OCI-M2 (cell line): ENCODE measurements at regions not wholly inside any gene's neighbourhood (a gene's known extent, or its start where the extent isn't known, plus 50 kb on each side); places are given as distances from the start of the nearest gene placed in this dataset.
"Not testable (repeated sequence)": the region's sequence is repeated elsewhere in the genome, so short reads cannot be mapped to it uniquely, and the experiment has no call there.

ENCODE experiments used
- DNase-seq: peaks from one replicate; lab custom pipeline; 2025; ENCODE audit not compliant: unreplicated experiment; lab: John Stamatoyannopoulos, UW

DNA sequence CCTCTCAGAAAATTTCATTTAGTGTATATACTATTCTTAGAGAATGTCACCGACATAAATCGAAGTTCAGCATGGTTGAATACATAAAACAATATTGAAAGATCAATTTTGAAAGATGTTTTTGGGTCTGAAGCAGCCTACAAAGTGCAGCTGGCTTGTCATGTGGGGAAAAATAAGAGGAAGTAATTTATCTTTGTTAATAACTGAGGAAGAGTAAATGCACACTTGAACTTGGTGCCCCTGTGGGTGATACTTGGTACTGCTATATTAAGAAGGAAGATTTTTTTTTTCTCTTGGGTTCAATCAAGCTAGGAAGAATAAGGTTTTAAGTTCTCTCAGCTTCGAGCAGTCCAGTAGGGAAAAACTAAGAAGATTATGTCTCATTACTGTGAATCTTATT is 661.3 kb downstream of the RPL10L start:
- no peak for DNase-seq

DNA sequence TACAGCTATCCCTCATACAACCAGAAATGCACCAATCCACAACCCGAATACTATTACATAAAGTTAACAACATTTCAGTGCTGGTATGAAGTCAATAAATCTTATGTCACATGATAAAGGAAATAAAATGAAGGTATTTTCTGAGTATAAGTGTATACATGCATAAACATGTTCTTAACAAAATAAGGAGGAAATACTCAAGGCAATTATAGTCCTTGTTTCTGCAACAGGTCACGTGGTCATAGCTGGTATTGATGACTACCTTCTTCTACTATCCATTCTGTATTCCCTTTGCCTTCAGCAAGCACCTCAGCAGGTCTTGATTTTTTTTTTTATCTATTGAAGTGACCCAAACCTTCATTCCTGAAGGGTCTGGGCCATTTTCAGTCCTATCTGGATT is 675.6 kb downstream of the RPL10L start:
- no peak for DNase-seq

DNA sequence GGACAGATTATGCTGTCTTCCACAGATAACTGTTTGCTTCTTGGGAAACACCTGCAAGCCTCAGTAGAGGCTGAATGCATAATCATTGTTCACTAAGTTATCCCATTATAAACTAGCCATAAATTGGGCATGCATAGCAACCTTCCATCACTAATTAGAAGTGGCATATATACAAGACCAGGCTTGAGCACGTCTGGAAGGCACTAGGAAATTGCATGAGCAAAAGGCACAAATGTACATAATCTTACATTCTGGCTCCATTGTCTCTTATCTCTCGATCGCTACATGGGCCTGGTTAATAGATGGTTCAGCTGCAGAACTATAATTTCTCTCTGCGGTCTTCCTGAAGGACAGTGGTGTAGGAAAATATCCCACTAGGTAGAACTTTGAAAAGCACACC is 679.2 kb downstream of the RPL10L start:
- no peak for DNase-seq

DNA sequence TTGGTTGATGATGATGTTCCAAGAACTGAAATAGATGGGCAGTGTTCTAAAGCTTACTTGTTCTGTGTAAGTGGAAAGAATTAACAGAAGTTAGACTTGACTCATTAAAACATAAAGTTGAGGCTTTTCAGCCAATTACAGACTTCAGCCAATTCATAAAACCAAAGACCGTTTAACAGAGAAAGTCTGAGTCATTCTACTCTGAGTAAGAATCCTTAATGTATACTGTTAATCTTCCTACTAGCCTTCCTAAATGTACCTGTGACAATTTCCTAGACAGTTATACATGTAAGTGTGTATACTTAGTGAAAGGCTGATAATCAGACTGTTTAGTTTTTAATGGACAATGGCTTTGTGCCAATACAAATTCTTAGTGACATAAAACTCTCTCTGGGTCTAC is 681.0 kb downstream of the RPL10L start:
- DNase-seq = no peak

DNA sequence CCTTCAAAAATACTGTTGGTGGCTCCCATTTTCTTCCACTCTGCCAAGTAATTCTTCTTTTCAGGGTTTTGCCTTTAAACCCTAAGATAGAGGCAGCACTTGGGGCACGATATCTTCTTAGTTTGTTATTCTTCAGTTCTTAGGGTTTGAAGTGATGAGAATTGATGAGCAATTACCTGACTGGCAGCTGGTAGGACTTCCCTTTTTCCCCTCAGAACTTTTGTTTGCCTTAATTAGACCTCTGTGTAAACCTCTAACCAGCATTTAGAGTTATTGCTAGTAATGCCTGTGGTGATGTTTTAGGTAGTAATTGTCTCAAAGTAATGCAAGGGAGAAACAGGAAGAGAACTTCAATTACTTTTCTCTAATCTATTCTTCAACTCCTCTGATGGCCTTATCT is 683.5 kb downstream of the RPL10L start:
- no peak for DNase-seq

DNA sequence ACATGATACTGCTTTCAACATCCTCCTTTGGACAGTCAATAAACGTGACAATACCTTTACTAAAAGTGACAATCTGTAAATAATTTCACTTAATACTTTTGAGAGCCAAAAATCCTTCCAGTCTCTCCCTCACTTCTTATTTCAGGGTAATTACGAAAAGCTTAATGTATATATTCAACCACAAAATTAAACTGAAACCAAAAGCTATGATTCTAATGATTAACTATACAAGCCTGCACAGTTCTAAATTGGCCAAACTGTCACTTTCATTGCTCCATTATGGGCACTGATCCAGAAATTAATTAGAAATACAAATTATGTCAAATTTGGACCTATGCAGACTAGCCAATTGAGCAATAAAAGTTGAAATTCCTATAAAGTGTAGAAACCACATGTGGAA is 696.5 kb upstream of the MIS18BP1 start:
- DNase-seq = no peak

DNA sequence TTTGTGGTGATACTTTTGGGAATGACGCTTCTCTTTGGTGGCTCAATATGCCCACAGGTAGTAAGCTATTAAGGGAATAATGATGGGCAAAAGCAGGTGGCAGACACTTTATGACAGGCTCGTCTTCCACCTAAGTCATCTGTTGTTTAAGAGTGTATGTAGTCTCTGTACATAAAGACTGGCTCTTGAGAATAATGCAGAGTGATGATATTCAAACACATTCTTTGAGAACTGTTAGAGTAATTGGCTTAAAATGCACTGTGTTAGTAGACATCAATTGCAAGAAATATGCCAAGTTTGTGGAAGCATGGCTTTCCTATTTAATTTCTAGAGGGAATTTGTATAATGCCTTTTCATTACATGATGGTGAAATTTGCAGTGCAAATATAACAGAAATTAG is 694.8 kb upstream of the MIS18BP1 start:
- DNase-seq = no peak

DNA sequence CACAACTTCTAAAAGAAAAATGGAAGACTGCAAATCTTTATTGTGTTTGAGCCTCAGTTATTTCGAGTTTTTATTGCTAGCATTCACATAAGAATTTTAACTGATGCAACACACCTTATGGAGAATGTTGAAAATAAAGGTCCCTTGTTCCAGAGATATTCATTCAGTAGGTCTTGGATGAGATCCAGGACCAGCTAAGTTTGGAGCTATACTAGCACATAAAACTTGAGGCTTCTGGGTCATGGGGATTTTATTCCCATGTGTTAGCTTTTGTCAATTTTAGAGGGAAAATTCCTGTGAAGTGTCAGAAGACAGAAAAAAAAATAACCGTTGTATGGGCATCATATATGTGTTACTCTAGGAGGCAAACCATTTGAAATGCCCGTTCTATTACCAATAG is 693.2 kb upstream of the MIS18BP1 start:
- DNase-seq = no peak

DNA sequence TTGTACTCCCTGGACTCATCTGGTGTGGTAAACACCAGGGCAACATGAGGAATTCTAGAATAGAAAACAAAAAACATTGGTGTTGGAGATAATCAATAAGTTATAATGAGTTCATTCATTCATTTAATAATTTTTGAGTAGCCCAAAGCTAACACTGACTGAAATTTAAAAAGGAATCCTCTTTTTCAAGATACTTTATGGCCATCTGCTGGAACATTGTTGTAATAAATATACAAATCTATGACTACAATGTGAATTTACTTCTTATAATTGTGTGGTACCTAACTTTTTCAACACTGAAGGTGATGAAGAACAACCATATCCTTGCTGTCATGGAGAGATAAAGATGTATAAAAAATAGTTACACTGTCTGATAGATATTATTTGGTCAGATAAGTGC is 687.3 kb upstream of the MIS18BP1 start:
- no peak for DNase-seq

DNA sequence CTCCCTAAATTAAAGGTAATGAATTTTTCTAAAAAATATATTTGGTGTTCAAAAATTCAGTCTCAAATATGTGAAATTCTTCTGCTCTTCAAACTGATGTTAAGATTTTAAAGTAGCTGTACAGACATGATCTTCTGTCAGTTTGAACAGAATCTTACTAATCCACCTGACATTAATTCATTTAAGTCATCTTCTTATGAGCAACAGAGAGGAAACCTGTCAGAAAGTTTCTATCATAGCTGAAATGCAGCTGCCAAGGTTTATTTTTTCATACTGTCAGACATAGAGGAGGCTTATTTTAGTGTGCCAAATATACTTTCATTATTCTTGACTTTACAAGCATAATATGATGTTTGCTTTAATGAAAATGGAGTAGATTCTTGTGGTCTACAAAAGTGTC is 686.6 kb upstream of the MIS18BP1 start:
- DNase-seq = no peak

DNA sequence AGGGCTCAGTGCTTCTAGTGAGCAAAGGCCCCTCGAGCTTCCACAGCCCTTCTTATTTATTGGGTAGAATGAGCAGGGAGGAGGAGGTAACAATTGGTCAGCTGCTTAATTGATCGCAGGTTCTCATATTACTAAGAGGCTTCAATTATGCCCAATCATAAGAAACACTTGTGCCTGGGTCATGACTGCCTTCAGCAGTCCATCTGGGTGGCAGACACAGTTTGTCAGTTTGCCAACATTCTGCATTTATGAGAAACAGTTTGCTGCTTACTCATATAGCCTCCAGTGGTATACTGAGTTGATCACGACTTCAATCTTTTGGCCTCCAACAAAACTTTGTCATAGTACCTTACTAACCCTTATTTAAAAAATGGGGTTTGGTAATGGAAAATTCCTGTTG is 667.0 kb upstream of the MIS18BP1 start:
- DNase-seq = not testable (repeated sequence)

DNA sequence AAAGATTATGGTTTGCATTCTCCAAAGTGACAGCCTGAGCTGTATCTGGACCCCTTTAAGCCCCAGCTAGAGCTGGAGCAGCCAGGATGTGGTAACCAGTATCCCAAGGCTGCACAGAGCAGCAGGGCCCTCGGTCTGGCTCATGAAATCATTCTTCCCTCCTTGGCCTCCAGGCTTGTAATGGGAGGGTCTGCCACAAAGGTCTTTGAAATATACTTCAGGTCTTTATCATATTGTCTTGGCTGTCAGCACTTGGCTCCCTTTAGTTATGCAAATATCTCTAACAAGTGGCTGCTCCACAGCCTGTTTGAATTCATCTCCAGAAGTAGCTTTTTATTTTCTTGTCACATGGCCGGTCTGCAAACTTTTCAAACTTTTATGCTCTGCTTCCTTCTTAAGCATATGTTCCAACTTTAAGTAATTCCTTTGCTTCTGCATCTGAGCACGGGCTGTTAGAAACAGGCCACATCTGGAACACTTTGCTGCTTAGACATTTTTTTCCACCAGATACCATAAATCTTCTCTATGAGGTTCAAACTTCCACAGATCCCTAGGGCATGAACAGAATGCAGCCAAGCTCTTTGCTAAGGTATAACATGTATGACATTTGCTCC is 663.4 kb upstream of the MIS18BP1 start:
- no peak for DNase-seq

DNA sequence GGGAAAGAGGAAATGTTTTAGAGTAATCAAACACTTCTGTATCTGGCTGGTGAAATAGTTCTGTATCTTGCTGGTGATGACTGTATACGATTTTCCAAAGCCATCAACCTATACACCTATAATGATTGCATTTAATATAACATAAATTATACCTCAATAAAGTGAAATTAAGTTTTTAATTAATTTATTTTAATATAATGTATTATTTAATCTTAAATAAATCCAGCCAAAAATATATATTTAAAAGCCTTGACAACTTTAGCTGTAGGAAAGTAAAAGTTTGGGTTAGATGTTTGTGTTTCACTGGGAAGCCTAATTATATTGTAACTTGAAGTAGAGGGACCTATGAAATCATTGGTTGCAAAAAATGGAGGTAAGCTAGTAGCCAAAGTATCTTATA is 654.8 kb upstream of the MIS18BP1 start:
- DNase-seq = no peak

DNA sequence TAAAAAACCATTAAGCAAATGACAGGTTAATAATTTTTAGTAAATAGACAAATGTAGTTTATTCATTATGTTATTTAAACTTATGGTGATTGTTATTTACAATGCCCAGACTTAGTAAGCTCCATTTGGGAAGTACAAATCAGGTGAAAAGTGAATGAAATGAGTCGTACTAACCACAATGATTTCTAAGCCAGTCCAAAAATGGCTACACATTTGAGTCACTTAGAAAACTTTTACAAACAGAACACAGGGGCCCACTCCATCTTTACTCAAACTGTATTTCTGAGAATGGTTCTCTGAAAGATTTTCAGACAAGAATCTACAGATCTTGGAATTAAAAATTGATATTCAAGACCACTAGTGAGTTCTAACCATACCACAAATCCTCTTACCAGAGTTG is 653.3 kb upstream of the MIS18BP1 start:
- DNase-seq = no peak

DNA sequence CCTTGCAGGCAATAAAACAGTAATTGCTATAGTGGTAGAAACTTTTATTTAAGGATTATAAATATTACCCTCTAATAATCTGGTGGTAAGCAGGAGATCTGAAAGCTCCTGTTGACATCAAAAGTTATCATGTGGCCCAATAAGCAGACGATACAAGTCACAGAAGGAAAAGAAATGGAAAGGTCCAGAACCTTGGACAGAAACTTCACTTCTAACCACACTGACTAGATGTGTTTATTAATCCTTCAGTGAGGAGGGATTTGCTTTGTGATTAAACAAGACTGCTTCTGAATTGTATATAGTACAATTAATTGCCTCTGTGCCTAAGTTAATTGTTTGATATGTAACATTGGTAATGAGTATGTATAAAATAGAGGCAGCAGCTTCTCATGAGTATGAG is 652.7 kb upstream of the MIS18BP1 start:
- no peak for DNase-seq

DNA sequence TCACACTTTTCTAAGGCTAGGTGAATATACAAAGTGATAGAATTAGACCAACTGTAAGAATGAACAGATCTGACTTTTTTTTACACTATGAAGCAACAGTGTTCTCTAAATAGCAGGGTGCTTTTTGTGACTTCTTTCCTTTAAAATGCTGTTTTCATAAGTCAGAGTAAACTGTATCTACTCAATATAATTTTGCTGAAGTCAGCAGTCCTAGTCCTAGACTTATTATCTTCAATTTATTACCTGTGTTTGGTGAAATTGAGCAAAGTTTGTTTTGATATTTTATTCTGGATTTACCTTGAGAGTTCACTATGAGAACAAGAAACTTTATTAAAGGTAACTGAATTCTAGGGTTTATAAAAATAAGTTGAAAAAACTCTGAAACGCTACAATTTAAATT is 651.3 kb upstream of the MIS18BP1 start:
- no peak for DNase-seq

DNA sequence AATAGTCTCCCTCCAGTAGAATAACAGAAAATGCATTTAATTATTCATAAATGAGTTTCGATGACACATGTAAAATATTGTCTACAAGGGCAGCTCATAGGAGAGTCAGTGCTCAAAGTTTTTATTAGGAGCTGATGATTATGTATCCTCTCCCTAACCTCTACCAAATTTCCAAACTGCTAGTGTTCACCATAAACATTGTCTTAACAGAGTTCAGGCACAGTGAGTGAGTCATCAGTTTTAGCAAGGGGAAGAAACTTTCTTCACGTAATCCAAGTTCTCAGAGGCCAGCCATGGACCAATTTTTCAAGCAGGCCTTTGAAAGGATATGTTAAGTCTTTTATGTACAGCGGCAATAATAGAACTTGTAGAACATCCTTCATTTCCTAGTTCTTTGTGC is 649.2 kb upstream of the MIS18BP1 start:
- DNase-seq = no peak

DNA sequence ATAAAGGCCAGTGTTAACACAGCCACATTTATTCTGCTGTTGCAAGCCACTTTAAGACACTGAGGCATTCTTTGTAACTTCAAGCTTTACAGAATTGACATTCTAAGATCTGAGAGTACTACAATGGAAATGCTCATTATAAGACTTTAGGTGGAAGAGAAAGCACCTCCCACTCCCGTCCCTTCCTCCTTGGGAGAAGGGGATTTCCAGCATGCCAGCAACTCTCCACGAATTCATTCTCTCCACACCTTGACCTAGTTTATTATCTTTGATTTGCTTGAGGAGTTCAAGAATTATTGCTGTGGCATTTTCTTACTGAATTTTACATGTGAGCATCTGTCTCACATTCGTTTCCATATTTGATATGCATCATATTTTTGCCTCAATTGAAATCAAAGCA is 644.4 kb upstream of the MIS18BP1 start:
- no peak for DNase-seq

DNA sequence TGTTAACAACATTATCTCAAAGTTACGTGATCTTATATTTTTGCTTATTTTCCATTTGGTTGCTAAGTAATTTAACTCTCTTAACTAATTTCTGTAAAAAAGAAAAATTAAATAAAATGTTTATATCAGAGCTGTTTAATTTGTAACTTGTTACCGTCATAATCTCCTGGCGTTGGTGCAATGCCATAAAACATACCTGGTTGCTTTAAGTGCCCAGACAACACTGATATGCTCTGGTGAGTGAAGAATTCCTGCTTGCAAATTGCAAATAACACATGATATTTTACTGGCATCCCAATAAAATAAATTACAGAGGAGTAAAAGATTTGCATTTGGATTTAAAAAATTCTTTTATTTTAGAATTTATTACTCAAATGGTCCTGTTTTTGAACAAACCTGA is 640.1 kb upstream of the MIS18BP1 start:
- DNase-seq = no peak

DNA sequence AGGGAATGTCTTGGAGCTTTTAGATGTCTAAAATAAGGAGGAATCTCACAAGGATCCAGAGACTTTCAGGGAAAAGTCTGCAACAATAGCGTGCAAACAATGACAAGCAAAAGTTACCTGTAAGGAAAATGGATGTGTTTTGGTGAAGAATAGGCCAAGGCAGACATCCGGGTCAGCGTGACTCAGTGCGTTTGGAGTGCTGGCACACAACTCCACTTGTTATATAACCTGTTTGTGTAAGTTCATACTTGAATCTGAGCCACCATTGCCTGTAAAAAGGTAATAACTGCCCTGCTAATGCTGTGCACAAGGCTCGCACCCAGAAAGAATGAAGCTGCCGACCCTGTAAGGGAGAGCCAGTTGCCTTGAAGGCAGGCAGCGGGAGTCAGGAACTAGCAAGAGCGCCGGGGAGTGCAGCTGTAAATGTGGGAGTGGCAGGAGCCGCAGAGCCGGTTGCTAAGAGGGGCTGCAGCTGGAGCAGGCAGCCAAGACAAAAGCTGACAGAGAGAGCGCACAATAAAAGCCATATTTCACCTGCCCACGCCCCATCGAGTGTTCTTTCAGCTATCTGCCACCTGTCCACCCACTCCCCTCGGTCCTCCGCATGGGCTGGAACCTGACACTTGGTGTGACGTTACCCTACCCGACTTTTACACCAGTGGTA is 638.5 kb upstream of the MIS18BP1 start:
- no peak for DNase-seq

DNA sequence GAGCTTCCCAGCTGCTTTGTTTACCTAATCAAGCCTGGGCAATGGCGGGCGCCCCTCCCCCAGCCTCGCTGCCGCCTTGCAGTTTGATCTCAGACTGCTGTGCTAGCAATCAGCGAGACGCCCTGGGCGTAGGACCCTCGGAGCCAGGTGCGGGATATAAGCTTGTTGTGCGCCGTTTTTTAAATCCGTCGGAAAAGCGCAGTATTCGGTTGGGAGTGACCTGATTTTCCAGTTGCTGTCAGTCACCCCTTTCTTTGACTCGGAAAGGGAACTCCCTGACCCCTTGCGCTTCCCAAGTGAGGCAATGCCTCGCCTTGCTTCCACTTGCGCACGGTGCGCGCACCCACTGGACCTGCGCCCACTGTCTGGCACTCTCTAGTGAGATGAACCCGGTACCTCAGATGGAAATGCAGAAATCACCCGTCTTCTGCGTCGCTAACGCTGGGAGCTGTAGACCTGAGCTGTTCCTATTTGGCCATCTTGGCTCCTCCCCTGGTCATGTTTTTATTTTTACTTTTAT is 635.8 kb upstream of the MIS18BP1 start:
- not testable (repeated sequence) for DNase-seq

DNA sequence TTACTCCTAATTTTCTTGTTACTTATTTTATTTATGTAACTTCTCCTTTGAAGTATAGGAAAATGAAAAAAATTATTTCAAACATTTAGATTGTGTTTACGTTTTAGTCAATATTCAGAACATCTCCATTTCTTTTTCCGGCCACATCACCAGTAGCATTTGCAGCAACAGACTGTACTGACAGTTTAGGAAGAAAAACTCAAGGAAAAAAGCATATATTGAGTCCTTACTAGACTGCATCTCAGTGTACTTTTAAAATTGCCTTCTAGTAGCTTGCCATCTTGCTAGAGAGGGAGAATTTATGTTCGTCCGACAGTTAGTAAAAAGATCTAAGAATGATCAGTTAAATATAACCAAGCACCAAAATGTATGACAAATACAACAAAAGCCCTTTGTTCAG is 625.0 kb upstream of the MIS18BP1 start:
- DNase-seq = no peak

DNA sequence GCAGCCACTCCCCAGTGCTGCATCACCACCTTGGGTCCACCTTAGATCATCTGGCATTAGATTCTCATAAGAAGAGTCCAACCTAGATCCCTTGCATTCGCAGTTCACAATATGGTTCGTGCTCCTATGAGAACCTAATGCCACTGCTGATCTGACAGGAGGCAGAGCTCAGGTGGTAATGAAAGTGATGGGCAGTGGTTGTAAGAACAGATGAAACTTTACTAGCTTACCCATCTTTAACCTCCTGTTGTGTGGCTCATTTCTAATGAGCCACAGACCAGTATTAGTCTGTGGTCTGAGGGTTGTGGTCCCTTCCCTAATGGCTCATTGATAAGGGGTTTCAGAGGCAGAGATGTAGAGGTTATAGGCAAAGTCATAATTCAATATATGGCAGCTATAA is 615.9 kb upstream of the MIS18BP1 start:
- DNase-seq = no peak
